GM12872 (cell line): ENCODE measurements at regions not wholly inside any gene's neighbourhood (a gene's known extent, or its start where the extent isn't known, plus 50 kb on each side); places are given as distances from the start of the nearest gene placed in this dataset.

ENCODE experiments used
- TF ChIP-seq, protein P1 (sequence below): IDR thresholded peaks from 3 replicates; pipeline ENCODE4 v1.5.1; 2011; ENCODE audit warnings: low read depth, mild to moderate bottlenecking, low read length, moderate library complexity; ENCODE audit not compliant: insufficient read depth

DNA sequence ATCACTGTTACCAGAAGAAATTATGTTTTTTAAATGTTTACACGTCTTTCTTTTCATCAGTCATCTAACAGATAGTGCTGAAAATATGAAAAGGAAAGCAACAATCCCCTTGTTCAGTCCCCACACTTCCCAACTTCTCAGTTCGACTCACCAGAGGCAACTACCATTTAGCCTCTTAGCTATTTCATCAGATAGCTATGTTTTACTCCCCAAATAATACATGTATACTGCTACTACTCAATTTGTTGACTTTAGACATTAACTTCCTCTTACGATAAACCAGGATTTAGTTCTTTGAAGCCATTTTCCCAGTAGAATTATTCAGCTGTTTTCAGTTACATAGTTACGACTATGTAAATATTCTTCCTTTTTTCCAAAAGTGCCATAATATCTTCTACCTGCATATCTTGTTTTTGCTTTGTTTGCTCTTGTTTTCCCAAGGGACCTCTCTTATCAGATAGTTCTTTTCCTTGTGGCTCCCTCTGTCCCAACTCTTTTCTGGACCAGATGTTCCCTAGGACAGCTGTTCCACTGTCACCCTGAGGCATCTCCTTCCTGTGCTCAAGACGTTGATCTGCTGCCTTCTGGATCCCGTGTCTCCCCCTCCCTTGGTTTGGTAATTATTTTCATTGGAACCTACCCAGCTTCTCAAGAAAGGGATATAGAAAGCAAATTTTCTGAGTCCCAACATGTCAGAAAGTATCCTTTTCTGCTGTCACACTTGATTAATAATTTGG lies 289.3 kb upstream of the TANK start:
- TF ChIP-seq, protein P1, sequence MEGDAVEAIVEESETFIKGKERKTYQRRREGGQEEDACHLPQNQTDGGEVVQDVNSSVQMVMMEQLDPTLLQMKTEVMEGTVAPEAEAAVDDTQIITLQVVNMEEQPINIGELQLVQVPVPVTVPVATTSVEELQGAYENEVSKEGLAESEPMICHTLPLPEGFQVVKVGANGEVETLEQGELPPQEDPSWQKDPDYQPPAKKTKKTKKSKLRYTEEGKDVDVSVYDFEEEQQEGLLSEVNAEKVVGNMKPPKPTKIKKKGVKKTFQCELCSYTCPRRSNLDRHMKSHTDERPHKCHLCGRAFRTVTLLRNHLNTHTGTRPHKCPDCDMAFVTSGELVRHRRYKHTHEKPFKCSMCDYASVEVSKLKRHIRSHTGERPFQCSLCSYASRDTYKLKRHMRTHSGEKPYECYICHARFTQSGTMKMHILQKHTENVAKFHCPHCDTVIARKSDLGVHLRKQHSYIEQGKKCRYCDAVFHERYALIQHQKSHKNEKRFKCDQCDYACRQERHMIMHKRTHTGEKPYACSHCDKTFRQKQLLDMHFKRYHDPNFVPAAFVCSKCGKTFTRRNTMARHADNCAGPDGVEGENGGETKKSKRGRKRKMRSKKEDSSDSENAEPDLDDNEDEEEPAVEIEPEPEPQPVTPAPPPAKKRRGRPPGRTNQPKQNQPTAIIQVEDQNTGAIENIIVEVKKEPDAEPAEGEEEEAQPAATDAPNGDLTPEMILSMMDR: no peak

DNA sequence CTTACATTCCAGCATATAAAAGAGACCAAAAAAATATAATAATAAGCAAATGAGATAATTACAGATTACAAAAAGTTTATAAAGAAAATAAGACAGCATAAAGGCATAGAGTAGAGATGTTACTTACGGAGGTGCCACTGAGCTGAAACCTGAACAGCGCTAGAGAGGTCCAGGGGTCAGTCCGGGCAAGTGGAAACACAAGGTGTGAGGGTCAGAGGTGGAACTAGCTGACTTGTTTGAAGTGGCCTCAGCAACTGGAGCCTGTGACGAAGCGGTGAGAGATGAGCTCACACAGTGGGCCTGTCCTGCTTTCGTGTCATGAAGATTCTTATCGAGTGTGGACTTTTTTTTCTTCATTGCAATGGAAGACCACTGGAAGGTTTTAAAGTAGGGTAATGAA lies 288.3 kb upstream of the TANK start:
- TF ChIP-seq, protein P1: no peak

DNA sequence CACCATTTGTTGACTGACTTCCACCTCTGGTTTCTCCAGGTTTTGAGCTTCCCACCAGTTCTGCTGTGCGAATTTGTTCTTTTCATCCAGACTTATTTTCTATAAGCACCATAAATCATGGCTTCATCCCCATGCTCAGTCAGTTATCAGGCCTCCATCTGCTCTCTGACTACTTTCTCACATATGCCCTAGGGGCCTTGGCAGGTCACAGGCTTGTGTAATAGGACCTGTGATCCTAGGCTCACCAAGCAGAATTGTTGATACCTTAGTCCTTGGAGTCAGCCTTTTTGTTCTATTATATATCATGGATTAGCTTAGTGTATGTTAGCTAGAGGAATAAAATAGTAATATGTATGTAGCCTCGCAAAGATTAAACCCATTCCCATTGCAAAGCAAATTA lies 284.2 kb upstream of the TANK start:
- TF ChIP-seq, protein P1: no peak

DNA sequence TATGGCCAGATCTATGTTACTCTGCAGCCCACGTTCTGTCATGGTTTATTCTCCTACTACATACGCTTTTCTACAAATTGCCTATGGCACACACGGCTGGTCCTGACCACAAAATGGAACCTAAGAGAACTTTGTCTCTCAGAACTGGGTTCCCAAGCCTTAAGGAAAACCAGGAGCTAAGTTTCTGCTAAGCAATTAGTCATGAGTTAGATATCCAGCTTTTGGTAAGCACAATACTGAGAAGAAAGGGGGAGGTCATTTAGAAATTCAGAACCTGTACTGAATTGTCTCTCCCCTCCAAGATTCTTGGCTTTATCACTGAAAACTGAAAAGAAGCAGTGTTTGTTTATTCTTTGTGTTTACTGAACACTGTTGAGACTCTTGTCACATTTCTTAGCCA lies 283.5 kb upstream of the TANK start:
- TF ChIP-seq, protein P1: no peak

DNA sequence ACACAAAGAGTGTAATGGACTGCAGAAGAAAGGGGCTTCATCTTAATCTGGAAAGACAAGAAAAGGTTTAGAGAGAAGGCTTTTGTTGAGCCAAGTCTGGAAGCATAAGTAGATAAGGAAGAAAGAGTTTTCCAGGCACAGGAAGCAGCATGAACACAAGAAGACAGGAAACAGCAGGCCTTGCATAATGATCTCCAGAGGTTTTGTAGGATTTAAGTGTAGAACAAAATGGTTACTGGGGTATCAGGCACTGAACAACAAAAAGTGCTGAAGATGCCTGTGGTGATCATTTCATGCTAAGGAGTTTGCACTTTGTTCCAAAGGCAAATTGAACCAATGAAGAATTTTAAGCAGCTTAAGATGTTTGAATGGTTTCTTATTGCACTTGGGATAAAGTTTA lies 281.6 kb upstream of the TANK start:
- TF ChIP-seq, protein P1: no peak

DNA sequence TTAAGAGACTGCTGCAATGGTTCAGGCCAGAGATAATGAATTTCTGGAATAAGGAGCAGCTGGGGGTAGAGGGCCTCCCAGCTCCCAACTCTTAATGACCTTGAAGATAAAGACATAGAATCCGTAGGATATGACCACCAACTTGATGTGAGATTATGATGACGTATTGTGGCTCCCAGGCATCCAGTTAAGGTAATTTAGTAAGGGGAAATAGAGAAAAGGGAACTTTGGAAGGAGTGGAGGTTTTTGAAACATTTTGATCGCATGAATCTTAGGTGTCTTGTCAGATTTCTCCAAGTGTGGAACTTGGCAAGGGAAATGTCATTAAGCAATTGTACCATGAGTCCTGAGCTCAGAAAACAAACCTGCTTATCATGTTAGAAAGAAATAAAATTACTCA lies 277.3 kb upstream of the TANK start:
- TF ChIP-seq, protein P1: no peak

DNA sequence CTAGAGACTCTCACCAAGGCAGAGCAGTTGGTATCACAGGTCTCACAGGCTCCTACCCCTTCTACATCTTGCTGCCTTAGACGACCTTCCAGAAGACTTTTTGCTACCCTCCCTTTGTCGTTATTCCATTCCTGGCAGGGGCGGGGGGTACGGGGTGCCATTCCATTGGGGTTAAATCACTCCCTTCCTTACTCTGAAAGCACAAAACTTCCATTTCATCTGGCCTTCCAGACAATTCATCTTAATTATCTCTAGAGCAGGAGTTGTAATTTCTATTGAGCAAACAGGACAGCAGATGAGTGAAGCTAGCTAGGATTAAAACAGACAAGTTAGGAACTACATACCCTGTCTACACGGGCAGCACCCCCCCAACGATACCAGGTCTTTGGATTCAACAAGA lies 276.2 kb upstream of the TANK start:
- TF ChIP-seq, protein P1: no peak
